ENCODE measurements at regions not wholly inside any gene's neighbourhood (a gene's known extent, or its start where the extent isn't known, plus 50 kb on each side); places are given as distances from the start of the nearest gene placed in this dataset.

GRCh38 chr1:222216255-222216754 lies 331.6 kb downstream of the HHIPL2 start:
- Histone ChIP-seq H2BK20ac (ENCODE audit: low read depth, low read length, poor library complexity, severe bottlenecking) (no peak overlapping the region), H3K4me2 (ENCODE audit: insufficient read depth, insufficient read length, low read length) (no peak overlapping the region), H3K4me1 (ENCODE audit: insufficient read depth, low read length) (no peaks in the 10 kb centered on the region), H3K23ac (ENCODE audit: insufficient read length, low read depth, low read length) (no peak overlapping the region), H3K27ac (ENCODE audit: insufficient read length, low read depth, low read length) (no peak overlapping the region), H2BK15ac (ENCODE audit: low read depth, low read length) (no peak overlapping the region), H4K20me1 (ENCODE audit: control insufficient read depth, insufficient read depth, insufficient read length) (no peaks in the 10 kb centered on the region), H3K23me2 (ENCODE audit: insufficient read length, low read depth, low read length, poor library complexity, severe bottlenecking) (no peaks in the 10 kb centered on the region), H2BK12ac (ENCODE audit: insufficient read length, low read depth, low read length) (no peak overlapping the region), H3K79me1 (ENCODE audit: insufficient read depth, low read depth, low read length, poor library complexity, severe bottlenecking) (no peaks in the 10 kb centered on the region), H4K5ac (ENCODE audit: insufficient read length, low read depth, low read length) (no peak overlapping the region), H3T11ph (ENCODE audit: low read length) (no peak overlapping the region), H4K8ac (replicated peaks; ENCODE audit: insufficient read length, low read depth, low read length) (no peak overlapping the region), H2AFZ (ENCODE audit: low read length) (no peak overlapping the region), H3K4ac (ENCODE audit: low read depth, low read length) (no peak overlapping the region), H2BK120ac (ENCODE audit: low read depth, low read length, poor library complexity, severe bottlenecking) (no peak overlapping the region), H3K18ac (ENCODE audit: insufficient read length, low read depth, low read length) (no peak overlapping the region), H2BK5ac (ENCODE audit: insufficient read length, low read length) (no peak overlapping the region), H4K91ac (ENCODE audit: insufficient read length, low read depth, low read length) (no peak overlapping the region), H3K9me3 (ENCODE audit: control insufficient read depth, low read depth, low read length) (peaks cover 5% of the 10 kb centered on the region), H3K56ac (ENCODE audit: insufficient read length, low read depth, low read length) (no peak overlapping the region), H2AK5ac (ENCODE audit: insufficient read length, low read length) (no peak overlapping the region), H3K14ac (ENCODE audit: insufficient read depth, low read length) (no peak overlapping the region), H3K9ac (ENCODE audit: extremely low read depth, insufficient read length, low read length) (no peak overlapping the region), H3K79me2 (ENCODE audit: insufficient read depth, low read length) (no peaks in the 10 kb centered on the region), H3K27me3 (ENCODE audit: insufficient read depth, low read length) (no peaks in the 10 kb centered on the region)
- TF ChIP-seq CTCF (conservative IDR thresholded peaks at IDR 0.05): no peak
- DNase-seq: no peak
- H3K27me3 Mint-ChIP-seq (ENCODE audit: low read depth): peaks cover 7% of the 10 kb centered on the region
- H3K36me3 Mint-ChIP-seq (ENCODE audit: insufficient read depth in 1 of 3, low read depth in 3 of 3): peaks cover 11 to 25% (median 16%) of the 10 kb centered on the region in 3 experiments
- peaks cover 11 to 14% of the 10 kb centered on the region in 2 experiments for H3K4me1 Mint-ChIP-seq
- H3K27ac Mint-ChIP-seq: no peak overlapping the region
- H3K9me3 Mint-ChIP-seq: peaks cover 17 to 29% of the 10 kb centered on the region in 2 experiments
- no CpG with 5 or more reads among the region's 3 CpGs for WGBS (ENCODE audit: extremely low coverage, insufficient read length, low lambda C conversion rate)
- H3K4me3 Mint-ChIP-seq: no peak overlapping the region
